Activated naive CD4-positive, alpha-beta T cell treated with anti-CD3 and anti-CD28 coated beads, Interleukin-2, amount 50 U/mL, for 24 hours (primary cell): ENCODE measurements at regions not wholly inside any gene's neighbourhood (a gene's known extent, or its start where the extent isn't known, plus 50 kb on each side); places are given as distances from the start of the nearest gene placed in this dataset.

ENCODE experiments used
- H3K27ac Mint-ChIP-seq: one replicate; pipeline ENCODE4 v1.8.0; 2021; ENCODE audit warnings: mild to moderate bottlenecking, mixed read lengths
- H3K27me3 Mint-ChIP-seq: one replicate; pipeline ENCODE4 v1.8.0; 2021; ENCODE audit warnings: mixed read lengths
- H3K36me3 Mint-ChIP-seq: one replicate; pipeline ENCODE4 v1.8.0; 2021; ENCODE audit warnings: mixed read lengths
- H3K4me1 Mint-ChIP-seq: one replicate; pipeline ENCODE4 v1.8.0; 2021; ENCODE audit warnings: mixed read lengths
- H3K4me3 Mint-ChIP-seq: one replicate; pipeline ENCODE4 v1.8.0; 2021; ENCODE audit warnings: mild to moderate bottlenecking, mixed read lengths
- H3K9me3 Mint-ChIP-seq: one replicate; pipeline ENCODE4 v1.8.0; 2021; ENCODE audit warnings: mixed read lengths

- H3K27me3 Mint-ChIP-seq = peaks cover 2% of the 10 kb centered on the region
- H3K4me3 Mint-ChIP-seq = no peak overlapping the region
- H3K27ac Mint-ChIP-seq = no peak overlapping the region
- no peaks in the 10 kb centered on the region for H3K4me1 Mint-ChIP-seq
- no peaks in the 10 kb centered on the region for H3K9me3 Mint-ChIP-seq
- no peaks in the 10 kb centered on the region for H3K36me3 Mint-ChIP-seq
Measured at GRCh38 chr17:55612691-55613141, 101.5 kb upstream of the SMIM36 start.

DNA sequence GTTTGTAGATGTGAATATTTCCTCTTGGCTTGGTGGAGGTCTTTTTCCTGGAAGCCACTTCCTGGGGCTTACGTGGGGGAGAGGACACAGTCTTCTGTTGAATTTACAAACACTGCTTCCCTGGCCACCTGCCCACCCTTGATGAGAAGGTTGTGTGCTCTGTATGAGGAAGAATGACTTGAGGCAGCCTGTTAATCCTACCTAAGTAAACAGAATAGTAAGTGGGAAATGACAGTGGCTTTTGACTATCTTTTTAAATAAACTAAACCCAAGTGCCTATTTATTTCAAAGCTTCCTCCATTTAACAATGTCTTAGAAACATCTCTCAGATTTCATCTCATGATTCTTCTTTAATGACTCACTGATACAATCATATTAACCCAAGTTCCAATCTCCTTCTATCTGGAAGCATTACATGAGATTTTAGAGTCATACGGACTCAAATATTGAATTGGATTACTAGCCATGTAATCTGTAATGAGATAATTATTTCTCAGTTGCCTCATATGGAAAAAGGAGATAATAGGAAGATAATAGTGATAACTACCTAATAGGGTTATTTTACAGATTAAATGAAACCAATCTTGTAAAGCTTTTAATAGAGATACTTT is 96.6 kb upstream of the SMIM36 start:
- Mint-ChIP-seq H3K9me3 (no peaks in the 10 kb centered on the region), H3K4me3 (no peak overlapping the region), H3K4me1 (no peaks in the 10 kb centered on the region), H3K27me3 (peaks cover 13% of the 10 kb centered on the region), H3K36me3 (no peaks in the 10 kb centered on the region), H3K27ac (no peak overlapping the region)

DNA sequence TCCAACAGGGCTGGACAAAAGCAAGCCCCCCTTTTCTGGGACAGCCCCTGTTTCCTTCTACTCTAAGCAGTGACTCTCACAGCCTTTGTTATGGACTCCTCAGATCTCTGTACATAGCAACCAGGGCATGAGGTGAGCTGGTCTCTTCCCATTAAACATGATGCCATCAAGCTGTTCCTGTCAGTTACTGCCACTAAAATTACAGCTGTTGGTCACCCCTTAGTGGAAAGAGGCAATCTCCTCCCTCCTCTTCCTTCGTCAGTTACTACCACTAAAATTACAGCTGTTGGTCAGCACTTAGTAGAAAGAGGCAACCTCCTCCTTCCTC is 95.2 kb upstream of the SMIM36 start:
- H3K27ac Mint-ChIP-seq = no peak overlapping the region
- H3K36me3 Mint-ChIP-seq = no peaks in the 10 kb centered on the region
- H3K27me3 Mint-ChIP-seq = peaks cover 13% of the 10 kb centered on the region
- no peaks in the 10 kb centered on the region for H3K4me1 Mint-ChIP-seq
- H3K9me3 Mint-ChIP-seq = no peaks in the 10 kb centered on the region
- no peak overlapping the region for H3K4me3 Mint-ChIP-seq

- Mint-ChIP-seq H3K27me3 (peaks cover 13% of the 10 kb centered on the region), H3K4me1 (no peaks in the 10 kb centered on the region), H3K9me3 (no peaks in the 10 kb centered on the region), H3K4me3 (no peak overlapping the region), H3K27ac (no peak overlapping the region), H3K36me3 (no peaks in the 10 kb centered on the region)
Measured at GRCh38 chr17:55605705-55606487, 94.6 kb upstream of the SMIM36 start.

GRCh38 chr17:55601874-55602364 is 90.7 kb upstream of the SMIM36 start:
- peaks cover 7% of the 10 kb centered on the region for H3K36me3 Mint-ChIP-seq
- peaks cover 12% of the 10 kb centered on the region for H3K27me3 Mint-ChIP-seq
- peaks cover 34% of the 10 kb centered on the region for H3K9me3 Mint-ChIP-seq
- H3K27ac Mint-ChIP-seq = no peak overlapping the region
- H3K4me3 Mint-ChIP-seq = no peak overlapping the region
- no peaks in the 10 kb centered on the region for H3K4me1 Mint-ChIP-seq

- no peak overlapping the region for H3K27ac Mint-ChIP-seq
- peaks cover 37% of the 10 kb centered on the region for H3K9me3 Mint-ChIP-seq
- H3K36me3 Mint-ChIP-seq = peaks cover 9% of the 10 kb centered on the region
- no peak overlapping the region for H3K4me3 Mint-ChIP-seq
- H3K4me1 Mint-ChIP-seq = no peaks in the 10 kb centered on the region
- H3K27me3 Mint-ChIP-seq = peaks cover 4% of the 10 kb centered on the region
Measured at GRCh38 chr17:55598495-55598894, 87.2 kb upstream of the SMIM36 start.

- Mint-ChIP-seq H3K9me3 (no peaks in the 10 kb centered on the region), H3K4me3 (no peak overlapping the region), H3K36me3 (peaks cover 2% of the 10 kb centered on the region), H3K27me3 (no peaks in the 10 kb centered on the region), H3K4me1 (no peaks in the 10 kb centered on the region), H3K27ac (no peak overlapping the region)
Measured at GRCh38 chr17:55588446-55589242, 77.4 kb upstream of the SMIM36 start.

- Mint-ChIP-seq H3K4me1 (no peaks in the 10 kb centered on the region), H3K27ac (no peak overlapping the region)
Measured at GRCh38 chr17:55587608-55588139, 76.4 kb upstream of the SMIM36 start.

GRCh38 chr17:55585629-55586028 is 74.4 kb upstream of the SMIM36 start:
- Mint-ChIP-seq H3K4me1 (peaks cover 7% of the 10 kb centered on the region), H3K27me3 (no peaks in the 10 kb centered on the region), H3K36me3 (peaks cover 2% of the 10 kb centered on the region), H3K27ac (no peak overlapping the region), H3K4me3 (no peak overlapping the region), H3K9me3 (no peaks in the 10 kb centered on the region)

More at GRCh38 chr17:55587608-55588139, 76.4 kb upstream of the SMIM36 start:
- H3K27me3 Mint-ChIP-seq = no peaks in the 10 kb centered on the region
- H3K9me3 Mint-ChIP-seq = no peaks in the 10 kb centered on the region
- no peak overlapping the region for H3K4me3 Mint-ChIP-seq
- H3K36me3 Mint-ChIP-seq = peaks cover 2% of the 10 kb centered on the region

- Mint-ChIP-seq H3K36me3 (no peaks in the 10 kb centered on the region), H3K27me3 (no peaks in the 10 kb centered on the region), H3K27ac (no peak overlapping the region), H3K4me3 (no peak overlapping the region), H3K9me3 (no peaks in the 10 kb centered on the region), H3K4me1 (peaks cover 11% of the 10 kb centered on the region)
Measured at GRCh38 chr17:55584861-55585260, 73.6 kb upstream of the SMIM36 start.

GRCh38 chr17:55584055-55584685 is 72.9 kb upstream of the SMIM36 start:
- H3K4me1 Mint-ChIP-seq = peaks cover 11% of the 10 kb centered on the region
- no peak overlapping the region for H3K27ac Mint-ChIP-seq
- H3K36me3 Mint-ChIP-seq = no peaks in the 10 kb centered on the region
- no peak overlapping the region for H3K4me3 Mint-ChIP-seq
- no peaks in the 10 kb centered on the region for H3K27me3 Mint-ChIP-seq
- H3K9me3 Mint-ChIP-seq = no peaks in the 10 kb centered on the region

DNA sequence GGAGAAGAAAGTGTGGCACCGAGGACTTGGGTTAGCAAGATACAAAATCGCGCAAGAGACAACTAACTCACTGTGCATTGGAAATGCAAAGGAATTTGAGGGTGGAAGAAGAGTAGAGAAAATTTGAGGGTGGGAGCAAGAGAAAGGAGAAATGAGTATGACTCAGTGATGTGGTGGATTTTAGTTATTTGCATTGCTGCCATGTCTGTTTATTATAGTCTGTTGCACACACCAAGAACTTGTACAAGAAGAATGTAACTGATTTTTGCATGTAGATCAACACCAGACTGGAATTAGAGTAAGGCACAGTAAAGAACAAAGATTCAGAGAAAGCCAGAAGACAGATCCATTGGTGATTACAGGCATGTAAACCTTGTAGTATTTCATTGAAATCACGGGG is 71.6 kb upstream of the SMIM36 start:
- Mint-ChIP-seq H3K36me3 (no peaks in the 10 kb centered on the region), H3K27me3 (no peaks in the 10 kb centered on the region), H3K4me1 (peaks cover 11% of the 10 kb centered on the region), H3K4me3 (no peak overlapping the region), H3K9me3 (no peaks in the 10 kb centered on the region), H3K27ac (no peak overlapping the region)

- H3K36me3 Mint-ChIP-seq = no peaks in the 10 kb centered on the region
- no peak overlapping the region for H3K4me3 Mint-ChIP-seq
- no peak overlapping the region for H3K27ac Mint-ChIP-seq
- H3K27me3 Mint-ChIP-seq = no peaks in the 10 kb centered on the region
- H3K9me3 Mint-ChIP-seq = no peaks in the 10 kb centered on the region
- peaks cover 11% of the 10 kb centered on the region for H3K4me1 Mint-ChIP-seq
Measured at GRCh38 chr17:55580596-55581133, 69.4 kb upstream of the SMIM36 start.

DNA sequence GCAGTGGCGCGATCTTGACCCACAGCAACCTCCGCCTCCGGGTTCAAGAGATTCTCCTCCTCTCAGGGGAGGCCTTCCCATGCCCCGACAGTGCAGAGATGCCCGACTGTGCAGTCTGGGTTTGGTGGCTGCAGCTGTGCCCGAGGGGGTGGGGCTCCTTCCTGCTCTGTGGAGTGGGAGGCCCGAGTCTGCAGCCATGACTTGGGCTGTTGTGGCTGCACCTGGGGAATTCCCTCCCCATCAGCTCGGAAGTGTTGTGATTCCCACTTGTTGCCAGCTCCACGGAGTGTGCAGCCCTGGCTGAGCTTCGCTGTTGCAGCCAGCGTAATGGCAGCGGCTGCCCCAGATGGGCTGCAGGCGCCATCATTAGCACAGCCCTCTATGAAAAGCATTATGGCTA is 66.4 kb upstream of the SMIM36 start:
- no peaks in the 10 kb centered on the region for H3K9me3 Mint-ChIP-seq
- no peak overlapping the region for H3K4me3 Mint-ChIP-seq
- no peak overlapping the region for H3K27ac Mint-ChIP-seq
- H3K36me3 Mint-ChIP-seq = no peaks in the 10 kb centered on the region
- no peaks in the 10 kb centered on the region for H3K27me3 Mint-ChIP-seq
- peaks cover 11% of the 10 kb centered on the region for H3K4me1 Mint-ChIP-seq

DNA sequence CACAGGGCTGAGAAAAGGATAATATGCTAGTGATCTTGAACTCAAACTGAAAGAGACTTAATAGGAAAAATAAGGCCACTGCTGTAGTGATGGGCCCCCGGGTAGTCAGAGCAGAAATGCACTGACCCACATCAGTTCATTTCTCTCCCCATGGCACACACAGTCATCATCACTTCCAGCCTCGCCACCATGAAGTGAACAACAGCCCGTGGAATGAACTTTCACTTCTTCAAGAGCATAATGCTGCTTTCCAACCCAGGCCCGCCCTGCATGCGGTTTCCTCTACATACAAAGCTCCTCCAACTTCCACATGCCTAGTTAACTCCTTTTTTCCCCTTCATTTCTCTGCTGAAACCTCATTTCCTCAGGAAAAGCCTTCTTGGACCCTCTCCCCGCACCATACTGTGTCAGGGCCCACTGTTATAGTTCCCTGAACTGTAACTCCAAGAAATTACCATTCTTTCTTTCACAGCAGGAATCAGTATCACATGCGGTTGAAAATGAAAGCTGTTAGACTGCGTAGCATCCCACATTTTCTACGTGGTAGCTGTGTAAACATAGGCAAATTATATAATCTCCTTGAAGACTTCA is 65.8 kb upstream of the SMIM36 start:
- H3K9me3 Mint-ChIP-seq = no peaks in the 10 kb centered on the region
- peaks cover 11% of the 10 kb centered on the region for H3K4me1 Mint-ChIP-seq
- H3K36me3 Mint-ChIP-seq = no peaks in the 10 kb centered on the region
- no peak overlapping the region for H3K4me3 Mint-ChIP-seq
- H3K27me3 Mint-ChIP-seq = no peaks in the 10 kb centered on the region
- H3K27ac Mint-ChIP-seq = no peak overlapping the region
